ENCODE measurements at regions not wholly inside any gene's neighbourhood (a gene's known extent, or its start where the extent isn't known, plus 50 kb on each side); places are given as distances from the start of the nearest gene placed in this dataset.

DNA sequence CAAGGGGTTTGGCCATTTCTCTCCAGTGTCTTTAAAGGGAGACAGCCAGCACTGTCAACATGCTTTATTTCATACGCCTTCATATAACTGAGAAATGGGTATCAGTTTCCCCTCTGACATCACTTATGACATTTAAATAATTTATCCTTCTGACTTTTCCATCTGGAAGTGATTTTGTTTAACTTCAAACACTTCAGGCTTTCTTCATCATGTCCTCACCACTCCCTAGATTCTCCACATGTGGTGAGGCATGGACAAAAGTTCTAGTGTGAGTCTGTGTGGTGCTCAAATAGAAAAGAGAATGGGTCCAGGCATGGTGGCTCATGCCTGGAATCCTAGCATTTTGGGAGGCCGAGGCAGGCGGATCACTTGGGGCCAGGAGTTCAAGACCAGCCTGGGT, 158.6 kb downstream of the TXNL1 start:
- Histone ChIP-seq H3K4me1 (no peaks in the 10 kb centered on the region), H3K4me3 (no peak overlapping the region), H3K9me3 (peaks cover 0 to 8% (median 0%) of the 10 kb centered on the region in 12 donors), H3K36me3 (no peaks in the 10 kb centered on the region), H3K27me3 (no peaks in the 10 kb centered on the region), H3K27ac (no peak overlapping the region)
- TF ChIP-seq, protein P1, sequence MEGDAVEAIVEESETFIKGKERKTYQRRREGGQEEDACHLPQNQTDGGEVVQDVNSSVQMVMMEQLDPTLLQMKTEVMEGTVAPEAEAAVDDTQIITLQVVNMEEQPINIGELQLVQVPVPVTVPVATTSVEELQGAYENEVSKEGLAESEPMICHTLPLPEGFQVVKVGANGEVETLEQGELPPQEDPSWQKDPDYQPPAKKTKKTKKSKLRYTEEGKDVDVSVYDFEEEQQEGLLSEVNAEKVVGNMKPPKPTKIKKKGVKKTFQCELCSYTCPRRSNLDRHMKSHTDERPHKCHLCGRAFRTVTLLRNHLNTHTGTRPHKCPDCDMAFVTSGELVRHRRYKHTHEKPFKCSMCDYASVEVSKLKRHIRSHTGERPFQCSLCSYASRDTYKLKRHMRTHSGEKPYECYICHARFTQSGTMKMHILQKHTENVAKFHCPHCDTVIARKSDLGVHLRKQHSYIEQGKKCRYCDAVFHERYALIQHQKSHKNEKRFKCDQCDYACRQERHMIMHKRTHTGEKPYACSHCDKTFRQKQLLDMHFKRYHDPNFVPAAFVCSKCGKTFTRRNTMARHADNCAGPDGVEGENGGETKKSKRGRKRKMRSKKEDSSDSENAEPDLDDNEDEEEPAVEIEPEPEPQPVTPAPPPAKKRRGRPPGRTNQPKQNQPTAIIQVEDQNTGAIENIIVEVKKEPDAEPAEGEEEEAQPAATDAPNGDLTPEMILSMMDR (IDR thresholded peaks at IDR 0.05): no peak
- TF ChIP-seq POLR2A (IDR thresholded peaks at IDR 0.05): no peak
- intact Hi-C loops (cut with DNase I): no loop called here
- ATAC-seq (no peak), DNase-seq (no peak)
- 95 to 99% (median 97%) methylated on average over 3 of the region's 3 CpGs for WGBS, 4 donors

DNA sequence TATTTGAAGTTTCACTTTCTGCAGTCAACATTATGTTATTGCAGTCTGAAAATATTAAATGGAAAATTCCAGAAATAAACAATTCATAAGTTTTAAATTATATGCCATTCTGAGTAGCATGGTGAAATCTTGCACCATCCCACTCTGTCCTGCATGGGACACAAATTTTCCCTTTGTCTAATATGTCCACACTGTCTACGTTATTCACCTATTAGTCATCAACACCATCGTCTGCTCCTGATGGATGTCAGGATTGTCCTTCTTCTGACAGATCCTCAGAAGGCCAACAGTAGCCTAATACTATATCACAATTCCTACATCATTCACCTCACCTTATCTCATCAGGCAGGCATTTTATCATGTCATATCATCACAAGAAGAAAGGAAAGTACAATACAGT, 163.1 kb downstream of the TXNL1 start:
- no peaks in the 10 kb centered on the region for H3K36me3 ChIP-seq
- no peak overlapping the region for H3K27ac ChIP-seq
- no peak overlapping the region for H3K4me3 ChIP-seq
- peaks cover 0 to 4% (median 0%) of the 10 kb centered on the region in 12 donors for H3K4me1 ChIP-seq
- peaks cover 0 to 8% (median 0%) of the 10 kb centered on the region in 12 donors for H3K9me3 ChIP-seq
- intact Hi-C loops (cut with DNase I): no loop called here
- ATAC-seq (no peak), DNase-seq (no peak)
- H3K27me3 ChIP-seq: no peaks in the 10 kb centered on the region
- TF ChIP-seq POLR2A (IDR thresholded peaks at IDR 0.05): no peak
- TF ChIP-seq, protein P1 (IDR thresholded peaks at IDR 0.05): no peak
- WGBS, 4 donors: 78 to 87% (median 84%) methylated on average over 2 of the region's 2 CpGs

DNA sequence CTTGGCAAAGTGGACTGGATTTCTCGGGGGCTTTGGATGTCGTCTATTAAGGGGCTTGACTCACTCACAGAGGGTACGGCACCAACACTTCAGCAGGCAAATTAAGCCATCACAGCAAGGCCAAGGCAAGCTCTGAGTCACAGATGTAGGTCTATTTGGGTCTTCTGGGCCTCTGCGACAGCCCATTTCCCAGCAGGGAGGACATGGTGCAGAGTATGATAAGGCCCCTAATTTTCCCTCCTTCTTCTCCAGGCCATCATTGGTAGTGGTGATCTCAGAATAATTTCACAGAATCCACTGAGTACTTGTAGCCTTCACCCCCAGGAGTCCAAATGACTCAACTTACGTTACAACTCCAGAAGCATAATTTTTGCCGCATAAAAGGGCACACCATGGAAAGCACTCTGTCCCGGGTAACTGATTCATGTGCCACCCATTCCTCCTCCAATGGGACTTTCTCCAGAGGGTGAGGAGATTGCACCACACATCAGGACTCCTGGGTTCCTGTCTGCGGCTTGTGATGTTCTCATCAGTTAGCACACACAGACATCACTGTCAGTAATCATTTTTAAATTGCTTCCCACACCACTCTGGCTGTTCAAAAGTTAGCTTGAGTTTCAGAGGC, 164.9 kb downstream of the TXNL1 start:
- H3K27me3 ChIP-seq: no peaks in the 10 kb centered on the region
- DNase-seq (no peak), ATAC-seq (no peak)
- no peak for TF ChIP-seq POLR2A (IDR thresholded peaks at IDR 0.05)
- TF ChIP-seq, protein P1 (IDR thresholded peaks at IDR 0.05): no peak
- peaks cover 0 to 12% (median 0%) of the 10 kb centered on the region in 12 donors for H3K4me1 ChIP-seq
- no peaks in the 10 kb centered on the region for H3K36me3 ChIP-seq
- intact Hi-C loops (cut with DNase I): no loop called here
- no peak overlapping the region for H3K27ac ChIP-seq
- 85 to 98% (median 94%) methylated on average over 8 of the region's 8 CpGs for WGBS, 4 donors
- peaks cover 0 to 8% (median 0%) of the 10 kb centered on the region in 12 donors for H3K9me3 ChIP-seq
- no peak overlapping the region for H3K4me3 ChIP-seq

DNA sequence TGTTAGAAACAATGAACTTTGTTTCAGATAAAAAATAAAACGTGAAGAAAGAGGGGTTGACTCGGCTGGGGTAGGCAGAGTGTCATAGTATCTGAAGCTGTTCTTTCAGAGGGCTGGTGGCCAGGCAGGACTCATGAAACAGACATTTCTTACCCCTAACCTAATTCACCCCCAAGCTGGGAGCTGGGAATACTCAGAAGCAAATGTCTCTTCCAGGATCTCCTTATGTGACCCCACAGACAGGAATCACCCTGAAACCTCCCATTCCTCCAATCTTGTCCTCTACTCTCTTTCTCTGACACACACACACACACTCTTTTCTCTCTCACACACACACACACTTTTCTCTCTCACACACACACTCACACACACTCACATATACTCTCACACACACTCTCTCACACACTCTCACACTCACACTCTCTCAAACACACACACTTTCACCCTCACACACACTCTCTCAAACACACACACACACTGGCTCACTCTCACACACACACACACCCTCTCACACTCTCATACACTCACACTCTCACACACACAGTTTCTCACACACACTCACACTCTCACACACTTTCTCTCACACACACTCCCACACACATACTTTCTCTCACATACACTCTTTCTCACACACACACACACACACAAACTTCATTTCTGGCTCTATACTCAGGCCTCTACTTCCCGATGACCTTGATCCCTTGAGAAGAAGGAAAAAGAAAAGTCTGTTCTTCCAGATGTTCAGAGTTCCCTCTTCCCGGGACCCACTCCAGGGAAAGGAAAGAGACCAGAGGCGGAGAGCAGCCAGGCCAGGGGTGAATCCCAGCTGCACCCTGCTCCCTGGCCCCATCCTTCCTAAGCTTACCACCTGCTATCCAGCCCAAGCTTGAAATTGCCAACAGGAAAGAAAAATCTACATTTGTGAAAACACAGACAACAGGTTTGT, 167.7 kb downstream of the TXNL1 start:
- H3K4me1 ChIP-seq: peaks cover 0 to 17% (median 0%) of the 10 kb centered on the region in 12 donors
- peak in 3 of 5 donors; percentile 39 to 51 (median 42) for DNase-seq
- peaks cover 0 to 2% (median 0%) of the 10 kb centered on the region in 12 donors for H3K9me3 ChIP-seq
- no peak overlapping the region for H3K4me3 ChIP-seq
- WGBS, 4 donors: 52 to 68% (median 56%) methylated on average over 5 of the region's 5 CpGs
- intact Hi-C loops (cut with DNase I): no loop called here
- peak overlapping the region in 4 of 12 donors; percentile 30 to 34 (median 32) for H3K27ac ChIP-seq
- no peaks in the 10 kb centered on the region for H3K27me3 ChIP-seq
- TF ChIP-seq, protein P1 (IDR thresholded peaks at IDR 0.05): no peak
- TF ChIP-seq POLR2A (IDR thresholded peaks at IDR 0.05): no peak
- peak; percentile 20 to 66 (median 58) for ATAC-seq
- no peaks in the 10 kb centered on the region for H3K36me3 ChIP-seq
